Activated T-helper 1 cell treated with Interleukin-2 at 50 U/mL for 16 hours (primary cell): ENCODE measurements at regions not wholly inside any gene's neighbourhood (a gene's known extent, or its start where the extent isn't known, plus 50 kb on each side); places are given as distances from the start of the nearest gene placed in this dataset.
"Not testable (repeated sequence)": the region's sequence is repeated elsewhere in the genome, so short reads cannot be mapped to it uniquely, and the experiment has no call there.

Experiments
- DNase-seq: peaks from one replicate; pipeline ENCODE4 v3.0.0-alpha.2; 2020; ENCODE audit warnings: low read depth

DNA sequence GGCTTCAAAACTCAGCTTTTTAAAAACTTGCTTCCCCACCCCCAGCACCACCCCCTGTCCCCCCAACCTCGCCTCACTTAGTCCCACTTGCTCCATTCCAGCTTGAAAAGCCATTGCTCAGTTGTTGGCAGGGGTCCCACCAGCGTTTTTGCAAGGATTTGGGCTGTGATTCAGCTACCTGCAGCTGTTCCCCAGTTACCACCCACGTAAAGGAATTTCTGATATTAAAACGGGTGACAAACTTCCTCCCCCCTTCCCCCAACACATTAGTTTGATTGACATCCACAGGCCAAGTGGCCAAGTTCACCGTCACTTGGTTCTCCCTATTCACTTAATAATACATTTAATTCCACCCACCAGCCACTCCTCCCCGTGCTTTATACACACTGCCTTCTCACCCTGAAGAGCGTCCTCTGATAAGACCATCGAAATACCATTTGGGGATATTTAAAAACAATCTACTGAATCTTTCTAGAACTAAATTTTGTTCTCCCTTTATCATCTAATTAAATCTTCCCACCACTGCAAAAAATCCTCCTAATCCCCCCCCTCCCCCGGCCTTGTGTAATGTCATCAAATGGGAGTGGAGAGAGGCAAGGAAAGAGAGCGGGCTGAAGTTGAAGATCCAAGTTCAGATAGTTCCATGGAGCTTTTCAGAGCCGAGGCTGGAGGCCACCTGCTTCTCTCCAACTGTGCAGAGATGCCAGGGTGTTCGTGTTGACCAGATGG lies 55.1 kb downstream of the SOX9 start:
- no peak for DNase-seq

DNA sequence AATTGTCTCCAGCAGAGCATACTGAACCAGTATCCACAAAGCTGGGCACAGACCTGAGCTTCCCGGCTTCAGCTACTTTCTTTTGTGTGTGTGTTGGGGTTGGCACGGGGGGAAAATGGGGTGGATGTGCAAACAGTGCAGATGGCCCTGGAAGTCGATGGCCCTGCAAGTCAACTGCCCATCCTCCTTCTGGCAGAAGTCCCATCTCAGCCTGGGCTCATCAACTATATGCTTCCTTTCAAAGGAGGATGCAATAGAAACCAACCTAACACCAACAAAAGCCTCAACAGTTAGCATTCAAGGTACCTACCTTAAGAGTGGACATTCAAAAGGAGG lies 55.7 kb downstream of the SOX9 start:
- DNase-seq = no peak

DNA sequence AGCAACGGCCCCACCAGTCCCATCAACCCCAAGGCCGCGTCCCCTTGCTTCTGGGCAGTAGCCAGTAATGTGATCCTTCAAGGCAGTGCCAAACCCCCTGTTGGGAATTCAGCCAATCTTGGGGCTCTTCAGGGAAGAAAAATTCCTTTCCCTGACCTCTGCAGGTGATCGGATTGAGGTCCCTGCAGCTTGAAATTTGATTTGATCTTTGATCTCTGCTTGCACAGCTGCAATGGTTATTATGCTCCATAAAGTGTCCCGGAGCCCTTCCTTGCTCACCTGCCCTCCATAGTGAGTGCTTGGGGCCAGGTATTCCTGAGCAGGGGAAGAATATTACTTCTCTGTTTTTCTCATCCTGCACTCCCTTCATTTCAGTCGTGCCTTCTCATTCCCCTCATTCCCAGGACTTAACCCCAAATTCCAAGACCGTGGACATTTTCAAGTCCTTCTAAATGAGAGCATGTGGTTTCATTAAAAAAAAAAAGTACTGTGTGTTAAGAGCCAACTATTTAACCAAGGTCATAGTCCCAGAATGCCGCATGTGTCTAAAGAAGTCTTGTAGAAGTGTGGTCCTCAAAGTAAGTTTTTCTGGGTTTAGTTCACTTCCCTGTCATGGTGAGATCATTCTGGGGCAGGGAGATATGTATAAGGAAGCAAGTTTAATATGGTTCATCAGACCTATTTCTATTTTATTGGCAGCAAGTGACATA lies 56.3 kb downstream of the SOX9 start:
- DNase-seq = no peak

DNA sequence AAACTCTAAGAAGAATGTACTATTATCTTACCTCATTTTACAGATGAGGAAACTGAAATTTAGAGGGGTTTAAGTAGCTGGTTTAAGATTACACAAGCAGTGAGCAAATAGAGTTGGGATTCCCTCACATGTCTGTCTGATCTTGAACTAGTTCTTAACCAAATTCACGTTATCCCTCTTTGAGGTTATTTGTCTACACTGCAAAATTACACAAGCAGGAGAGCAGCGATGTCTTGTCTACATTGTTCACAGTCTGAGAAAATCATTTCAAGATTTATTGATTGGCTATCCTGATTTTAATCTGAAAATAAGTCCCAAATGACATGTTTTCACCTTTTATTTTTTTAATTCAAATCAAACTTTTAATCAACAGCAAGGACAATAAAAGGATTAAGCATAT lies 56.9 kb downstream of the SOX9 start:
- no peak for DNase-seq

- DNase-seq = no peak
Observed at GRCh38 chr17:72182371-72182873, 61.6 kb downstream of the SOX9 start.

DNA sequence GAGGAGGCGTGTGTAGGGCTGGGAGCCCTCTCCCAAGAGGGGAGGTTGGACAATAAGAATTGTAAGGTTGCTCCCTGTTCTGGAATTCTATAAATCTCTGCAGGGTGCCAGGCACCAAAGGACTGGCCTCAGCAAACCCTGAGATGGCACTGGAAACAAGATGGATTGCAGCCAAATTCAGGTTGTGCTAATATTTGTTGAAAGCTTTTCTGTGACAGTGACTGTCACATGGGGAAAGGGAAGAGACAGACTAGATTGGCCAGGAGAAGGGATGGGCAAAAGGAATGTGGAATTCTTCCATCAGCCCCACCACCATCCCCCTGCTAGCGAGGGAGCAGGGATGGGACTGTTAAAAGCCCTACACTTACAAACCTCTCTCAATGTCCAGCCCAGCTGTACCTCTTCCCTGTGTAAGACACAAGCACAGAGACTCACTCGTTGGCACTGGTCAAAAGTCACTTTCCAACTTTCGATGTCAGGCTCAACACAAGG lies 62.4 kb downstream of the SOX9 start:
- no peak for DNase-seq

DNA sequence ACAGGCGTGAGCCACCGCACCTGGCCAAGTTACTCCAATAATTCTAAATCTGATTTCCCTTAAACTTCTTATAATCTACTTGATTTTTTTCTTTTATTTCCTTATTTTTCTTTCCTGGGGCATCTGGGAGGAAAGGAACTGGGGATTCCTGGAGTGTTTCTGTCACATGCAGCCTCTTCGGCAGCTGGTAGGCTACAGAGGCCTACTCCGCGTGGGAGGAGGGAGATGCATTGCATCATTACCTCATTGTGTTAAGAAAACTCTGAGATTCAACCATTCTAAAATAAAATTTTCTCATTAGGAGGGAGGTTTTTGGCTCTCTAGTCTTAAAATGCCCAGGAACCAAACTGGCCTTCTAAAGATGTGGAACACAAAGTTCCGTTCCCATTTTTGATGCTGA lies 64.0 kb downstream of the SOX9 start:
- no peak for DNase-seq

- DNase-seq = no peak
Observed at GRCh38 chr17:72185564-72185963, 64.7 kb downstream of the SOX9 start.

DNA sequence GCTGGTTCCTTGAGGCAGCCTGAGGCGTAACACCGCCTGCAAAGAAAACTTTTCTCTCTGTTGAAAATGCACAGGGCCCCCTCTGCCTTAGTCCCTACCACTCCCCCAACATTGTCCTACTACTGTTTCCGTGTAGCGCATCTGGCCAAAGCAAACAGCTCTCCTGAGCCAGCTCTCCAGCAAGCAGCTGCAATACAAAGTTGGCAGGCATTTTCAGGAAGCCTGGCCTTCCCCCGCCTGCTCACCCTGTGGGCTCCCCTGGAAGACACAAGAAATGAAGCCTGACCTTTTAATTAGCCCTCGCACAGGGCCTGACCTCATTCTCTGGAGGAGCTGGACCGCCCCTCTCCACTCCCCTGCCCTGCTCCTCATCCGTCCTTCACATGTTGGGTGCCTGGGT lies 66.7 kb downstream of the SOX9 start:
- DNase-seq = no peak

GRCh38 chr17:72188801-72189200 lies 68.0 kb downstream of the SOX9 start:
- DNase-seq = no peak

- DNase-seq = no peak
Observed at GRCh38 chr17:72189768-72190593, 69.2 kb downstream of the SOX9 start.

DNA sequence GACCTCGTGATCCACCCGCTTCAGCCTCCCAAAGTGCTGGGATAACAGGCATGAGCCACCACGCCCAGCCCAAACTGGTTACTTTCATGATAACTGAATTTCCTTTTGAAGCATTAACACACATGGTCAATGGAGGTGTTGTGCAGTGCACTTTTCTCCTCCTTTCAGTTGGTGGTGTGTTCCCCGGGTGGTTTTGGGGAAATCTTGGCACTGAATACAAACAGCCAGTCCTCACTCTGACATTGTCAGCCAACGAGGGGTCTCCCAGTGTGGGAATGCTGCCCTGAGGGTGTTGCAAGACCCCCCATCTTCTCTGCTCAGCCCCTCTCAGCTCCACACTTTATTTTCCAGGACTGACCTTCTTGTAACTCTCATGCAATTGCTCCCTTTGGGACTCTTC lies 70.5 kb downstream of the SOX9 start:
- DNase-seq = no peak

- no peak for DNase-seq
Observed at GRCh38 chr17:72191921-72192799, 71.3 kb downstream of the SOX9 start.

- no peak for DNase-seq
Observed at GRCh38 chr17:72192800-72193192, 72.0 kb downstream of the SOX9 start.

DNA sequence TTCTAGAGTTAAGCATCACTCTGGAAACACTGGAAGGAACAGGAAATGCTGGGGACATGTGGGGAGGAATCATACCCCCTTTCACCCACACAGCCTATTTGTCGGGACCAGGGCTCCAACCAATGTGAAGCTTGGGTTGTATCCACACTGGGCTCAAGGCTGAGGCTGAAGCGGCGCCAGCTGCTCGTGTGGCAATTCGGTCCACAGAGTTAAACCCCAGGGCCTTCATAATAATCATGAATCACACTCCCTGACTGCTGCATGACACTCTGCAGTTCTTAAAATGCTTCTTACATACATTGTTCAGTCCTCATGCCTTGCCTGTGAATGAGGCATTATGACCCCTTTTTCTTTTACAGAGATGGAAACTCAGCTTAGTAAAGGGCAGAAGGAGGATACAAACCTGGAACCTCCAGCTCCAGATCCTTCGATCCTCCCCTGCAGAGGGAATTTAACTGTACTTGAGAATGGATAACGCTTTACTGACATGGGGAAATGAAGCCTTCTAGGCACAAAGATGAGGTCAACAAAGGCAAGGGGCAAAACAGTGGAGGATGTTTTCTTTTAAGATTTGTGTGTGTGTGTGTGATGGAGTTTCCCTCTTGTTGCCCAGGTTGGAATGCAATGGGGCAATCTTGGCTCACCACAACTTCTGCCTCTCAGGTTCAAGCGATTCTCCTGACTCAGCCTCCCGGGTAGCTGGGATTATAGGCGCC lies 72.7 kb downstream of the SOX9 start:
- DNase-seq = no peak

DNA sequence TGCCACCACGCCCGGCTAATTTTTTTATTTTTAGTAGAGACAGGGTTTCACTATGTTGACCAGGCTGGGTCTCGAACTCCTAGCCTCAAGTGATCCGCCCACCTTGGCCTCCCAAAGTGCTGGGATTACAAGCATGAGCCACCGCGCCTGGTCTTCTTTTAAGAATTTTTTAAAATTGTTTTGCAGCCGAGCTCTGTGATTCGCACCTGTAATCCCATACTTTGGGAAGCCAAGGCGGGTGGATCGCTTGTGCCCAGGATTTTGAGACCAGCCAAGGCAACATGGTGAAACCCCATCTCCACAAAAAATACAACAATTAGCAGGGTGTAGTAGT lies 73.3 kb downstream of the SOX9 start:
- not testable (repeated sequence) for DNase-seq

GRCh38 chr17:72199256-72199655 lies 78.4 kb downstream of the SOX9 start:
- no peak for DNase-seq

DNA sequence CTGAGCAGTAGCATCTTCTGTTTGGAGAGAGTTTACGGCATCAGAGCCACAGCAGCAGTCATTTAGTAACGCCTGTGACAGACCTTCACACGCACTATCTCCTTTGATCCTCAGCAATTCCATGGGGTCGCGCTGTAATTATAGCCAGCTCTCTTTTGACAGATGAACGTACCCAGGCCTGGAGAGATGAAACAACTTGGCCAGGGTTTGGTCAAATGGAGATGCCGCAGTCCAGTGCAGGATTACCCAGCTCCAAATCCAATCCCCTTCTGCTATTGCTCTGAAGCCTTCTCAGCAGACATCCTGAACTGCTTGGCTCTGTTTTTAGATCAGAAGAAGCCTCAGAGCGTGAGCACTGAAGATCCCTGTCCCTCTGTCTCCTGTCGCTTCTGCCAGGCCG lies 83.9 kb downstream of the SOX9 start:
- no peak for DNase-seq

DNA sequence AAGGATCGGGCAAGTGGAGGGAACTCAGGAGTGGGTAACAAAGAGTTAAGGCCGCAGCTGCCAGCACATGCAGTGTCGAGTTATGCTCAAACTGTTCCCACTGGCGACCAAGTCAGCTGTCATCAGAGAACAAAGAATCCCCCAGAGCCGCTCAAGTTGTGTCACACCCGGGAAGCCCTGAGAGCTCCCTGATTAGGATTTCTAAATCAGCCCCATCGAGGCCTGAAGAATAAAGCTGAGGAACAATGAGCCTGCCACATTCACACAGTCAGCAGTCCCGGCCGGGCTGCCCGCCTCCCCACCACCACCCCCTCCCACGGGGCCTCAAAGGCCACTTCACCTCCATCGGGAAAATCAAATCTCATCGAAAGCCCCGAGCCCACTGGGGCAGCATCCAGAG lies 84.5 kb downstream of the SOX9 start:
- DNase-seq = no peak

- DNase-seq = no peak
Observed at GRCh38 chr17:72205822-72206221, 85.0 kb downstream of the SOX9 start.

GRCh38 chr17:72206376-72206775 lies 85.6 kb downstream of the SOX9 start:
- DNase-seq = no peak
